ENCODE measurements at regions not wholly inside any gene's neighbourhood (a gene's known extent, or its start where the extent isn't known, plus 50 kb on each side); places are given as distances from the start of the nearest gene placed in this dataset.

DNA sequence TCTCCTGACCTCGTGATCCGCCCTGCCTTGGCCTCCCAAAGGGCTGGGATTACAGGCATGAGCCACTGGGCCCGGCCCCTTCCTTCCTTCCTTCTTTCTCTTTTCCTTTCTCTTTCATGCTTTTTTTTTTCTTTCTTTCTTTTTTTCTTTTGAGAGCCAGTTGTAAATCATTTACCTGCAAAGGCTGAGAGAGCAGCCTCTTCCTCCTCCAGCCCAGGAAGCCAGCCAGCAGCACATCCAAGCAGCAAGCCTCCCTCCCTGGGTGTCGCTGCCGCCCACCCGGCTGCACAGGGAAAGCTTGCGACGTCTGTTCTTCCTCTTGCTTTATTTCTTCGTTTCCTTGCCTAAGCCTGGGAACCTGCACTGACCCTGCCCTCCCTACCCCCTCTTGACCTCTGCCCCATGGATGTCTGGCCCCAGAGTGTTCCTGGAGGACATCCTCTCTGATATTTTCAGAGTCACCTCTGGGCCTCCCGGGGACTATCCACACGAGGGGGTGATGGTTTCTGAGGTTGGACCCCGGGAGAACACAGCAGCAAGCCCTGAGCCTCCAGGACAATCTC is 62.8 kb upstream of the MYL10 start:
- H3K9ac ChIP-seq (ENCODE audit: low read depth, low read length) = no peak overlapping the region
- no peaks in the 10 kb centered on the region for H3K9me3 ChIP-seq (ENCODE audit: insufficient read depth, low read depth, low read length)
- no peak overlapping the region for H3K4me3 ChIP-seq (ENCODE audit: low read length)
- peaks cover 11% of the 10 kb centered on the region for H3K27me3 ChIP-seq (ENCODE audit: insufficient read depth, low read length)
- H3K36me3 ChIP-seq (ENCODE audit: insufficient read depth, low read length) = no peaks in the 10 kb centered on the region
- H3K27ac ChIP-seq (ENCODE audit: low read depth, low read length) = no peak overlapping the region
- H3K4me1 ChIP-seq (ENCODE audit: insufficient read depth, low read length) = no peaks in the 10 kb centered on the region
- WGBS = 64% methylated on average over 12 of the region's 12 CpGs

GRCh38 chr7:101693498-101694091 is 64.5 kb upstream of the MYL10 start:
- Histone ChIP-seq H3K9ac (ENCODE audit: low read depth, low read length) (no peak overlapping the region), H3K4me1 (ENCODE audit: insufficient read depth, low read length) (no peaks in the 10 kb centered on the region), H3K9me3 (ENCODE audit: insufficient read depth, low read depth, low read length) (no peaks in the 10 kb centered on the region), H3K36me3 (ENCODE audit: insufficient read depth, low read length) (no peaks in the 10 kb centered on the region), H3K27me3 (ENCODE audit: insufficient read depth, low read length) (peaks cover 6% of the 10 kb centered on the region), H3K27ac (ENCODE audit: low read depth, low read length) (no peak overlapping the region), H3K4me3 (ENCODE audit: low read length) (no peak overlapping the region)
- WGBS = 90% methylated on average over 14 of the region's 14 CpGs

DNA sequence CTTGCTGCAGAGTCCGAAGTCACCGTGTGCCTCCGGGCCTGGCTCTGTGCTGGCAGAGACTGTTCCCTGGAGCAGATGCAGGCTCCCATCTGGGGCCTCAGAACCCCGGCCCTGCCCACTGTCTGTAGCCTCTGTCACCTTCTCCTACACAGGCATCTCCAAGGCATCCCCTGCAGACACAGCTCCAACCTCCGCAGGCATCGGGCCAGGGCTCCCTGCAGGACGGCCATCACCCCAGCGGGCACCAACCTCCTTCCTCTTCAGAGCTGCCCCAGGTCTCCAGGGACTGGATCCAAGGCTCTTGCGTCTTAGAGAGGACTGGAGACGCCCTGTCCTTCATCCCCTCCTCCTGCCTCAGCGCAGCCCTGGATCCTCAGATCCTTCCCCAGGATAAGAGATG is 69.9 kb upstream of the MYL10 start:
- no peaks in the 10 kb centered on the region for H3K4me1 ChIP-seq (ENCODE audit: insufficient read depth, low read length)
- H3K4me3 ChIP-seq (ENCODE audit: low read length) = no peak overlapping the region
- no peaks in the 10 kb centered on the region for H3K27me3 ChIP-seq (ENCODE audit: insufficient read depth, low read length)
- WGBS = 94% methylated on average over 11 of the region's 11 CpGs
- no peaks in the 10 kb centered on the region for H3K9me3 ChIP-seq (ENCODE audit: insufficient read depth, low read depth, low read length)
- no peaks in the 10 kb centered on the region for H3K36me3 ChIP-seq (ENCODE audit: insufficient read depth, low read length)
- no peak overlapping the region for H3K27ac ChIP-seq (ENCODE audit: low read depth, low read length)
- H3K9ac ChIP-seq (ENCODE audit: low read depth, low read length) = no peak overlapping the region

DNA sequence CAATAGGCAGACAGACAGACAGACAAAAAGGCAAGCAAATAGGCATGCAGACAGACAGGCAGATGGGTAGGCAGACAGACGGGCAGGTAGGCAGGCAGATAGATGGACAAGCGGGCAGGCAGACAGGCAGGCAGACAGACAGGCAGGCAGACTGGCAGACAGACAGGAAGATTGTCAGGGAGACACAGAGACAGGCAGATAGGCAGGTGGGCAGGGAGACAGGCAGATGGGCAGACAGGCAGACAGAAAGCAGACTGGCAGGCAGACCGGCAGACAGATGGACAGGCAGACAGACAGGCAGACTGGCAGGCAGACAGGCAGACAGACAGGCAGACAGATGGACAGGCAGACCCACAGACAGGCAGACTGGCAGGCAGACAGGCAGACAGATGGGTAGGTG is 70.3 kb upstream of the MYL10 start:
- no peak overlapping the region for H3K4me3 ChIP-seq (ENCODE audit: low read length)
- no peaks in the 10 kb centered on the region for H3K4me1 ChIP-seq (ENCODE audit: insufficient read depth, low read length)
- 91% methylated on average over 3 of the region's 3 CpGs for WGBS
- no peak overlapping the region for H3K27ac ChIP-seq (ENCODE audit: low read depth, low read length)
- H3K9me3 ChIP-seq (ENCODE audit: insufficient read depth, low read depth, low read length) = no peaks in the 10 kb centered on the region
- no peak overlapping the region for H3K9ac ChIP-seq (ENCODE audit: low read depth, low read length)
- H3K27me3 ChIP-seq (ENCODE audit: insufficient read depth, low read length) = no peaks in the 10 kb centered on the region
- no peaks in the 10 kb centered on the region for H3K36me3 ChIP-seq (ENCODE audit: insufficient read depth, low read length)

DNA sequence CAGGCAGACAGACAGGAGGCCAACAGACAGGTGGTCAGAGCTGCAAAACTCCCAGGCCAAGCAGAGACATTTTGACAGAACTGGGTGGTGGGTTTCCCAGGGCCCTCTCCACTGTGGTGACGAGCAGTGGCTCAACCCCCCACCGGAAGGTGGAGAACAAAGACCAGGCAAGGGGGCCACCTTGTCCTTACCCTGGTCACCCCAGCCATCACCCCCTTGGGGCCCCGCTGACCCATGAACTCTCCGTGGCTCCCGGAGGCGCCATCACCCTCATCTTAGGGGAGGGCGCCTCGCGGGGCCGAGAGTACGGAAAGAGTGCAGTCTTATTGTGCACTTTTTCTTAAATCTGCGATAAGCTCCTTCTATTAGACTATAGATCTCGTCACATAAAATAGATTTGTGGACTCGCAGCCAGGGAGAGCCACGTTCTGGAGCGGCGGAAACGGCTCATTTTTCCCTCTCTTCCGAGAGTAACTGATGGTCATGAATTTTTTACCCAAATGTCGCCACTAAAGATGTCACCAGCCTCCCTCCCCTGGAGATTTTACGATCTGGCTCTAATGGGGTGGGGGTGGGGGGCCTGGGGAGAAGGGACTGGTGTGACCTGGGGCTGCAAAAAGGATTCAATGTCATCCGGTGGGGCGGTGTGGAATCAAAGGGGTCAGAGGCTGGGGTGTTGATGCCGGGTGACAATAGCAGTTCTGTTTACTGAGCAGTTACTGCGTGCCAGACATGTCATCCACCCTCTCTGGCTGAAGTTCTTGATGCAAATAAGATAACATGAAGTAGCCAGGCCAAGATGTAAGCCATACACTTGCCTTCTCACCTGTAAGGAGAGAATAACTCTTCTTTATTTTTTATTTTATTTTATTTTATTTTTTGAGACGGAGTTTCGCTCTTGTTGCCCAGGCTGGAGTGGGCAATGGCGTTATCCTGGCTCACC is 71.1 kb upstream of the MYL10 start:
- no peaks in the 10 kb centered on the region for H3K4me1 ChIP-seq (ENCODE audit: insufficient read depth, low read length)
- H3K27ac ChIP-seq (ENCODE audit: low read depth, low read length) = no peak overlapping the region
- no peak overlapping the region for H3K4me3 ChIP-seq (ENCODE audit: low read length)
- H3K27me3 ChIP-seq (ENCODE audit: insufficient read depth, low read length) = no peaks in the 10 kb centered on the region
- H3K9me3 ChIP-seq (ENCODE audit: insufficient read depth, low read depth, low read length) = no peaks in the 10 kb centered on the region
- 82% methylated on average over 28 of the region's 28 CpGs for WGBS
- H3K36me3 ChIP-seq (ENCODE audit: insufficient read depth, low read length) = no peaks in the 10 kb centered on the region
- no peak overlapping the region for H3K9ac ChIP-seq (ENCODE audit: low read depth, low read length)

DNA sequence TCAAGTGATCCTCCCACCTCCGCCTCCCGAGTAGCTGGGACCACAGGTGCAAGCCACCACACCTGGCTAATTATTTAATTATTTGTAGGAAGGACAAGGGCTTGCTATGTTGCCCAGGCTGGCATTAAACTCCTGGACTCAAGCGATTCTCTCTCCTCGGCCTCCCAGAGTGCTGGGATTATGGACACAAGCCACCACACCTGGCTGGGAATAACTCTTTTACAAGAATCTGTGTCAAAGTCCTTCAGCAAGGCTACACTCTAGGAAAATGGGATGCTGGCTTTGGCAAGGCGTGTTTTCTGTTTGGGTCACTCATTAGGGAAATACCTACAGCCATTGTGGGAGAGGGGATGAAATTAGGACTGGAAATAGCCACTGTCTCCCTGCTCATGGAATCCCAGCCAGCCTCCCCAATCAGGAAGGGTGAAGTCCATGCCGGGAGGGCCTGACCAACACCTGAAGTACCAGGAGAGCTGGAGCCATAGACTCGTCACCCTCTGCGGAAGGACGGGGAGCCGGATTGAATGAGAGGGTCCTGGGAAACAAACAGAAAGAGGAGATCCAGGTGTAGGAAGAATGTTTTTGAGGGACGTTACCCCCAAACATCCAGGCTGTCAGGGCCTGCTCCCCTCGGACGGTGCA is 72.2 kb upstream of the MYL10 start:
- no peak overlapping the region for H3K9ac ChIP-seq (ENCODE audit: low read depth, low read length)

GRCh38 chr7:101702362-101702850 is 73.3 kb upstream of the MYL10 start:
- Histone ChIP-seq H3K27ac (ENCODE audit: low read depth, low read length) (no peak overlapping the region), H3K9ac (ENCODE audit: low read depth, low read length) (no peak overlapping the region)
- 41% methylated on average over 13 of the region's 13 CpGs for WGBS

More for the DNA sequence above, 72.2 kb upstream of the MYL10 start:
- Histone ChIP-seq H3K36me3 (ENCODE audit: insufficient read depth, low read length) (no peaks in the 10 kb centered on the region), H3K4me1 (ENCODE audit: insufficient read depth, low read length) (no peaks in the 10 kb centered on the region), H3K4me3 (ENCODE audit: low read length) (no peak overlapping the region), H3K9me3 (ENCODE audit: insufficient read depth, low read depth, low read length) (no peaks in the 10 kb centered on the region), H3K27ac (ENCODE audit: low read depth, low read length) (no peak overlapping the region), H3K27me3 (ENCODE audit: insufficient read depth, low read length) (no peaks in the 10 kb centered on the region)
- 87% methylated on average over 13 of the region's 13 CpGs for WGBS

DNA sequence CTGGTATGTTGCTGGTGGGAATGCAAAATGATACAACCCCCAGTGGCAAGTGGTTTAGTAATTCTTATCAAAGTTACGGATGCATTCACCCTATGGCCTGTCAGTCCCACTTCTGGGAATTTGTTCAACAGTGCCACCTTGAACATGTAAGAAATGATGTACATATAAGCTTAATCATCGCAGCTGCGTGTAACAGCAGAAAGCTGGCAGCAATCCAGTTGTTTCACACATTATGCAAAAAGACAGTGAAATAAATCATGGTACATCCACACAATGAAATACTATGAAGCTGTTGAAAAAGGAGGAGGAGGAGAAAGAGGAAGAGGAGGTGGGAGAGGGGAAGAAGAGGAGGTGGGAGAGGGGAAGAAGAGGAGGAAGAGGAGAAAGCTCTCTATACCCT is 76.2 kb upstream of the MYL10 start:
- H3K9ac ChIP-seq (ENCODE audit: low read depth, low read length) = no peak overlapping the region
- H3K27me3 ChIP-seq (ENCODE audit: insufficient read depth, low read length) = no peaks in the 10 kb centered on the region
- H3K27ac ChIP-seq (ENCODE audit: low read depth, low read length) = no peak overlapping the region
- no peaks in the 10 kb centered on the region for H3K4me1 ChIP-seq (ENCODE audit: insufficient read depth, low read length)
- no peaks in the 10 kb centered on the region for H3K36me3 ChIP-seq (ENCODE audit: insufficient read depth, low read length)
- no peaks in the 10 kb centered on the region for H3K9me3 ChIP-seq (ENCODE audit: insufficient read depth, low read depth, low read length)
- H3K4me3 ChIP-seq (ENCODE audit: low read length) = no peak overlapping the region
- 76% methylated on average over 3 of the region's 3 CpGs for WGBS

More at GRCh38 chr7:101702362-101702850, 73.3 kb upstream of the MYL10 start:
- Histone ChIP-seq H3K4me1 (ENCODE audit: insufficient read depth, low read length) (no peaks in the 10 kb centered on the region), H3K4me3 (ENCODE audit: low read length) (no peak overlapping the region), H3K36me3 (ENCODE audit: insufficient read depth, low read length) (no peaks in the 10 kb centered on the region), H3K27me3 (ENCODE audit: insufficient read depth, low read length) (no peaks in the 10 kb centered on the region), H3K9me3 (ENCODE audit: insufficient read depth, low read depth, low read length) (no peaks in the 10 kb centered on the region)

GRCh38 chr7:101707587-101707986 is 78.5 kb upstream of the MYL10 start:
- H3K4me1 ChIP-seq (ENCODE audit: insufficient read depth, low read length) = no peaks in the 10 kb centered on the region
- H3K27ac ChIP-seq (ENCODE audit: low read depth, low read length) = no peak overlapping the region
- no peak overlapping the region for H3K9ac ChIP-seq (ENCODE audit: low read depth, low read length)
- WGBS = 85% methylated on average over 7 of the region's 8 CpGs
- no peaks in the 10 kb centered on the region for H3K9me3 ChIP-seq (ENCODE audit: insufficient read depth, low read depth, low read length)
- no peaks in the 10 kb centered on the region for H3K27me3 ChIP-seq (ENCODE audit: insufficient read depth, low read length)
- H3K36me3 ChIP-seq (ENCODE audit: insufficient read depth, low read length) = no peaks in the 10 kb centered on the region
- H3K4me3 ChIP-seq (ENCODE audit: low read length) = no peak overlapping the region

DNA sequence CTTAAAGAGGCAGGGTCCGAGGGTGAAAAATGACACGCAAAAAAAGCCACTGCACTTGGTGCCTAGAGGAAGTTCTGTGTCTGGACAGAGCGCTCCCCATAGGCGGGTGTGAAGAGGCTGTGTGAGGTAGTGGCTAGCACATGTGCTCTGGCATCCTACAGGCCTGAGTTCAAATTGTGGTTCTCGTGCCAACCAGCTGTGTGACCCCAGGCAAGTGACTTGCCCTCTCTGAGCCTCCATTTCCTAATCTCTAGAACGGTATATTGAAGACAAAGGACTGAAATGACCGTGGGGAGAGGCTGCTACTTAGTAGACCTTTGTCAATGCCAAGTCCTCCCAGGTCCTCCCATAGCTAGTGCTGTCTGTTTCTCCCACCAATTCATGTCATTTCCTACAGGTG is 79.1 kb upstream of the MYL10 start:
- Histone ChIP-seq H3K9ac (ENCODE audit: low read depth, low read length) (no peak overlapping the region), H3K27ac (ENCODE audit: low read depth, low read length) (no peak overlapping the region), H3K36me3 (ENCODE audit: insufficient read depth, low read length) (no peaks in the 10 kb centered on the region), H3K4me1 (ENCODE audit: insufficient read depth, low read length) (no peaks in the 10 kb centered on the region), H3K4me3 (ENCODE audit: low read length) (no peak overlapping the region), H3K27me3 (ENCODE audit: insufficient read depth, low read length) (no peaks in the 10 kb centered on the region), H3K9me3 (ENCODE audit: insufficient read depth, low read depth, low read length) (no peaks in the 10 kb centered on the region)
- WGBS = 96% methylated on average over 7 of the region's 7 CpGs

DNA sequence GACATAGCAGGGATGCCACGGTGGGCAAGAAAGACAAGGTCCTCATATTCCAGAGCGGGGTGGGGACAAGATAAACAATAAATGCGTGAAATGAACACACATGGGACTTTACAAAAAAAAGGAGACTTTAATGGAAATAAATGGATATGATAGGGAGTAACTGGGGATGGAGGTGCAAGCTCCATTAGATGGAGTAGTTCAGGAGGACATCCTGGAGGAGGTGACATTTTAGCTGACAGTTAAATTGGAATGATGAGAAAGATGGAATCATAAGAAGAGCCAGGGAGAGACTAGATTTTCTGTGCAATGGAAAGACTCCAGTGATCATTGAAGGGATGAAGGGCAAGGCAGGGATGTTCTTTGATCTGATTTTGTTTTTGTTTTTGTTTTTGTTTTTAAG is 83.6 kb upstream of the MYL10 start:
- WGBS = 92% methylated on average over 3 of the region's 3 CpGs
- H3K4me3 ChIP-seq (ENCODE audit: low read length) = no peak overlapping the region
- H3K9me3 ChIP-seq (ENCODE audit: insufficient read depth, low read depth, low read length) = no peaks in the 10 kb centered on the region
- no peaks in the 10 kb centered on the region for H3K27me3 ChIP-seq (ENCODE audit: insufficient read depth, low read length)
- no peak overlapping the region for H3K27ac ChIP-seq (ENCODE audit: low read depth, low read length)
- no peaks in the 10 kb centered on the region for H3K4me1 ChIP-seq (ENCODE audit: insufficient read depth, low read length)
- no peaks in the 10 kb centered on the region for H3K36me3 ChIP-seq (ENCODE audit: insufficient read depth, low read length)
- no peak overlapping the region for H3K9ac ChIP-seq (ENCODE audit: low read depth, low read length)

All from HUES64 (cell line).